Fibroblast of lung (primary cell): ENCODE measurements at regions not wholly inside any gene's neighbourhood (a gene's known extent, or its start where the extent isn't known, plus 50 kb on each side); places are given as distances from the start of the nearest gene placed in this dataset.

ENCODE experiments used
- DNase-seq, 2 donors: peaks; one replicate each; pipeline versions ENCODE4 v3.0.0 to v3.0.0-alpha.2; 2010; ENCODE audit warnings: low read depth in 2 of 2
- H2AFZ ChIP-seq: 2 replicates; pipeline ENCODE4 v1.5.1; 2012; ENCODE audit warnings: low read length, control low read depth, inconsistent platforms
- H3K27ac ChIP-seq: 2 replicates; pipeline ENCODE4 v1.5.1; 2011; ENCODE audit warnings: low read length, control low read depth; ENCODE audit not compliant: insufficient read depth
- H3K27me3 ChIP-seq: 2 replicates; pipeline ENCODE4 v1.5.1; 2011; ENCODE audit warnings: mild to moderate bottlenecking, low read length; ENCODE audit not compliant: control insufficient read depth, insufficient read depth
- H3K36me3 ChIP-seq: 2 replicates; pipeline ENCODE4 v1.5.1; 2011; ENCODE audit warnings: low read length; ENCODE audit not compliant: control insufficient read depth, insufficient read depth
- H3K4me1 ChIP-seq: 2 replicates; pipeline ENCODE4 v1.5.1; 2011; ENCODE audit warnings: low read length; ENCODE audit not compliant: control insufficient read depth, insufficient read depth; ENCODE audit errors: extremely low read depth
- H3K4me2 ChIP-seq: 2 replicates; pipeline ENCODE4 v1.5.1; 2011; ENCODE audit warnings: low read length, control low read depth; ENCODE audit not compliant: insufficient read depth; ENCODE audit errors: extremely low read depth
- H3K4me3 ChIP-seq, 4 experiments: fragments of 200-600 bp in 1 of 4; sonication (generic) in 1 of 4; replicated peaks in 1 of 4; 2 replicates each; pipeline ENCODE4 v1.5.1; 2011 to 2016; ENCODE audit warnings: low read length in 4 of 4, low read depth in 3 of 4, mild to moderate bottlenecking in 3 of 4, control low read depth in 2 of 4, inconsistent platforms in 1 of 4, mixed read lengths in 1 of 4; ENCODE audit not compliant: insufficient read depth in 1 of 4; ENCODE audit errors: control extremely low read depth in 1 of 4
- H3K79me2 ChIP-seq: 2 replicates; pipeline ENCODE4 v1.5.1; 2012; ENCODE audit warnings: mild to moderate bottlenecking, low read length, inconsistent platforms; ENCODE audit not compliant: control insufficient read depth, insufficient read depth
- H3K9ac ChIP-seq: 2 replicates; pipeline ENCODE4 v1.5.1; 2011; ENCODE audit warnings: mild to moderate bottlenecking, low read length, control low read depth; ENCODE audit not compliant: insufficient read depth
- H3K9me3 ChIP-seq: 2 replicates; pipeline ENCODE4 v1.5.1; 2012; ENCODE audit warnings: low read depth, low read length; ENCODE audit not compliant: control insufficient read depth, insufficient read depth
- H4K20me1 ChIP-seq: 2 replicates; pipeline ENCODE4 v1.5.1; 2011; ENCODE audit warnings: low read length; ENCODE audit not compliant: control insufficient read depth, insufficient read depth; ENCODE audit errors: extremely low read depth
- CTCF ChIP-seq, 2 donors: IDR thresholded peaks in 1 of 2; conservative IDR thresholded peaks in 1 of 2; 1 replicate in 1 of 2; 2 replicates in 1 of 2; pipeline ENCODE4 v1.5.1; 2011 to 2012; ENCODE audit warnings: low read length in 2 of 2, control low read depth in 1 of 2, inconsistent platforms in 1 of 2, low read depth in 1 of 2, mild to moderate bottlenecking in 1 of 2
- EZH2 ChIP-seq: IDR thresholded peaks from 2 replicates; pipeline ENCODE4 v1.5.1; 2012; ENCODE audit warnings: low read length, control low read depth, mild to moderate bottlenecking; ENCODE audit errors: missing control alignments

GRCh38 chr3:116927918-116928317, 218.3 kb downstream of the TUSC7 start:
- Histone ChIP-seq H3K79me2 (no peaks in the 10 kb centered on the region), H3K9me3 (no peaks in the 10 kb centered on the region), H3K9ac (no peak overlapping the region), H3K27ac (no peak overlapping the region), H3K4me1 (no peaks in the 10 kb centered on the region), H2AFZ (no peak overlapping the region), H3K4me3 (no peak overlapping the region), H3K36me3 (no peaks in the 10 kb centered on the region), H4K20me1 (no peaks in the 10 kb centered on the region), H3K27me3 (no peaks in the 10 kb centered on the region), H3K4me2 (no peak overlapping the region)
- DNase-seq: no peak
- TF ChIP-seq EZH2 (no peak), CTCF (conservative IDR thresholded peaks at IDR 0.05 in 1 of 2, IDR thresholded peaks at IDR 0.05 in 1 of 2; ENCODE audit: low read depth in 1 of 2, low read length in 2 of 2) (no peak)

- Histone ChIP-seq H3K4me1 (no peaks in the 10 kb centered on the region), H3K4me3 (no peak overlapping the region), H3K27ac (no peak overlapping the region), H2AFZ (no peak overlapping the region), H3K9ac (no peak overlapping the region), H3K27me3 (no peaks in the 10 kb centered on the region), H3K36me3 (no peaks in the 10 kb centered on the region), H3K9me3 (no peaks in the 10 kb centered on the region), H3K4me2 (no peak overlapping the region), H4K20me1 (no peaks in the 10 kb centered on the region), H3K79me2 (no peaks in the 10 kb centered on the region)
- peak in 1 of 2 donors; percentile 6 for DNase-seq
- TF ChIP-seq CTCF (conservative IDR thresholded peaks at IDR 0.05 in 1 of 2, IDR thresholded peaks at IDR 0.05 in 1 of 2; ENCODE audit: low read depth in 1 of 2, low read length in 2 of 2) (no peak), EZH2 (no peak)
These were observed 220.1 kb downstream of the TUSC7 start for GRCh38 chr3:116929505-116930222.

GRCh38 chr3:116930786-116931185, 221.2 kb downstream of the TUSC7 start:
- Histone ChIP-seq H3K27ac (no peak overlapping the region), H3K27me3 (no peaks in the 10 kb centered on the region), H3K79me2 (no peaks in the 10 kb centered on the region), H3K9ac (no peak overlapping the region), H3K9me3 (no peaks in the 10 kb centered on the region), H3K4me1 (no peaks in the 10 kb centered on the region), H2AFZ (no peak overlapping the region), H4K20me1 (no peaks in the 10 kb centered on the region), H3K4me3 (no peak overlapping the region), H3K36me3 (no peaks in the 10 kb centered on the region), H3K4me2 (no peak overlapping the region)
- peak in 1 of 2 donors; percentile 18 for DNase-seq
- TF ChIP-seq EZH2 (no peak), CTCF (conservative IDR thresholded peaks at IDR 0.05 in 1 of 2, IDR thresholded peaks at IDR 0.05 in 1 of 2; ENCODE audit: low read depth in 1 of 2, low read length in 2 of 2) (no peak)
